LNCaP clone FGC (cell line): ENCODE measurements at regions not wholly inside any gene's neighbourhood (a gene's known extent, or its start where the extent isn't known, plus 50 kb on each side); places are given as distances from the start of the nearest gene placed in this dataset.

Experiments used
- DNase-seq: peaks from one replicate; pipeline ENCODE4 v3.0.0-alpha.2; 2011; ENCODE audit warnings: low read depth
- H3K4me3 ChIP-seq: 2 replicates; pipeline ENCODE4 v1.5.1; 2011; ENCODE audit warnings: mild to moderate bottlenecking, low read depth, low read length, control low read depth
- CTCF ChIP-seq: IDR thresholded peaks from 2 replicates; pipeline ENCODE4 v1.5.1; 2012; ENCODE audit warnings: mild to moderate bottlenecking; ENCODE audit not compliant: control insufficient read depth, insufficient read depth; ENCODE audit errors: extremely low read depth

- no peak overlapping the region for H3K4me3 ChIP-seq
- DNase-seq, result no peak
- TF ChIP-seq CTCF, result no peak
These were observed 248.5 kb upstream of the TGFBR2 start for GRCh38 chr3:30357897-30358296.

GRCh38 chr3:30358871-30359270 is 247.5 kb upstream of the TGFBR2 start:
- H3K4me3 ChIP-seq, result no peak overlapping the region
- no peak for DNase-seq
- no peak for TF ChIP-seq CTCF

- DNase-seq, result no peak
- no peak for TF ChIP-seq CTCF
- H3K4me3 ChIP-seq, result no peak overlapping the region
These were observed 237.4 kb upstream of the TGFBR2 start for GRCh38 chr3:30368978-30369377.

GRCh38 chr3:30370681-30371271 is 235.6 kb upstream of the TGFBR2 start:
- no peak for DNase-seq
- TF ChIP-seq CTCF, result no peak
- H3K4me3 ChIP-seq, result no peak overlapping the region

GRCh38 chr3:30372837-30373236 is 233.6 kb upstream of the TGFBR2 start:
- no peak for TF ChIP-seq CTCF
- H3K4me3 ChIP-seq, result no peak overlapping the region
- DNase-seq, result no peak

GRCh38 chr3:30384546-30385072 is 221.8 kb upstream of the TGFBR2 start:
- no peak overlapping the region for H3K4me3 ChIP-seq
- TF ChIP-seq CTCF, result no peak
- no peak for DNase-seq

- H3K4me3 ChIP-seq, result no peak overlapping the region
- TF ChIP-seq CTCF, result no peak
- DNase-seq, result no peak
These were observed 213.3 kb upstream of the TGFBR2 start for GRCh38 chr3:30393079-30393478.
